GM12864 (cell line): ENCODE measurements at regions not wholly inside any gene's neighbourhood (a gene's known extent, or its start where the extent isn't known, plus 50 kb on each side); places are given as distances from the start of the nearest gene placed in this dataset.

ENCODE experiments used
- DNase-seq: peaks from one replicate; pipeline ENCODE4 v3.0.0-alpha.2; 2011; ENCODE audit warnings: low read depth
- H3K4me3 ChIP-seq: 2 replicates; pipeline ENCODE4 v1.5.1; 2011; ENCODE audit warnings: mild to moderate bottlenecking, low read depth, low read length, control low read depth
- TF ChIP-seq, protein P1 (sequence below): IDR thresholded peaks from 2 replicates; pipeline ENCODE4 v1.5.1; 2011; ENCODE audit warnings: low read depth, mild to moderate bottlenecking, moderate library complexity, low read length, control low read depth, inconsistent platforms; ENCODE audit errors: missing control alignments

DNA sequence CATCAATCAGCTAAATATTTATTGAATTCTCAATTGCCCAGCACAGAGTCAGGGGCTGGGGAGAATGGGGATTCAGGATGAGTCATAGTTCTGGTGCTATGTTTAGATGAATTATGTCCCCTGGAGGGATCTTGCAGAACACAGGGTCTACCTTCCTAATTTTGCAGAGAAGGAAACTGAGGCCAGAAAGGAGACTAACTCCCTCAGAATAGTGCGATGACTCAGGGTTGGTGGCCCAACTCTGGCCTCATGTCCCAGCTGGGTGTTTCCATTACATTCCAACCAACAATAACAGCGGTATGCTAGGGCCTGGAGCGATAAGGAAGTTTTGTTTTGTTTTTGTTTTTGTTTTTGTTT is 270.9 kb downstream of the TLE3 start:
- H3K4me3 ChIP-seq = no peak overlapping the region

DNA sequence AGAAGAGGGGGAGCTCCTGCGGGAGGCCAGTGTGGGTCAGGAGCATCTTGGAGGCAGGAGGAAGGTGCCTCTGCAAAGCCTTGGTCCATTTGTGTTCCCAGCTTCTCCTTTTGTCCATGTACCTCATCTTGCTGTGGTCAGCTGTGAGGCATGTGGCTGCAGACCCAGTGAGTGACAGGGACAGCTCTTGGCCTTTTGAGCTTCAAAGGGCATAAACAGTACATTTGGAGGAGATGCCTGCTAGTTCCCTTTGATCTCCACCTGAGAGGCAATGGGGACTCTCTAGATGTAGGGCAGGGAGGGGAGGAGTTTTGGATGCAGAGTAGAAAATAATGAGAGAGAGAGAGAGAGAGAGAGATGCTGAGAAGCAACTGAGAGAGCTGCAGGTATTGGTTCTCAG is 270.0 kb downstream of the TLE3 start:
- no peak overlapping the region for H3K4me3 ChIP-seq
- DNase-seq = no peak
- TF ChIP-seq, protein P1, sequence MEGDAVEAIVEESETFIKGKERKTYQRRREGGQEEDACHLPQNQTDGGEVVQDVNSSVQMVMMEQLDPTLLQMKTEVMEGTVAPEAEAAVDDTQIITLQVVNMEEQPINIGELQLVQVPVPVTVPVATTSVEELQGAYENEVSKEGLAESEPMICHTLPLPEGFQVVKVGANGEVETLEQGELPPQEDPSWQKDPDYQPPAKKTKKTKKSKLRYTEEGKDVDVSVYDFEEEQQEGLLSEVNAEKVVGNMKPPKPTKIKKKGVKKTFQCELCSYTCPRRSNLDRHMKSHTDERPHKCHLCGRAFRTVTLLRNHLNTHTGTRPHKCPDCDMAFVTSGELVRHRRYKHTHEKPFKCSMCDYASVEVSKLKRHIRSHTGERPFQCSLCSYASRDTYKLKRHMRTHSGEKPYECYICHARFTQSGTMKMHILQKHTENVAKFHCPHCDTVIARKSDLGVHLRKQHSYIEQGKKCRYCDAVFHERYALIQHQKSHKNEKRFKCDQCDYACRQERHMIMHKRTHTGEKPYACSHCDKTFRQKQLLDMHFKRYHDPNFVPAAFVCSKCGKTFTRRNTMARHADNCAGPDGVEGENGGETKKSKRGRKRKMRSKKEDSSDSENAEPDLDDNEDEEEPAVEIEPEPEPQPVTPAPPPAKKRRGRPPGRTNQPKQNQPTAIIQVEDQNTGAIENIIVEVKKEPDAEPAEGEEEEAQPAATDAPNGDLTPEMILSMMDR = no peak

More for the DNA sequence above, 270.9 kb downstream of the TLE3 start:
- TF ChIP-seq, protein P1 = no peak
- no peak for DNase-seq

DNA sequence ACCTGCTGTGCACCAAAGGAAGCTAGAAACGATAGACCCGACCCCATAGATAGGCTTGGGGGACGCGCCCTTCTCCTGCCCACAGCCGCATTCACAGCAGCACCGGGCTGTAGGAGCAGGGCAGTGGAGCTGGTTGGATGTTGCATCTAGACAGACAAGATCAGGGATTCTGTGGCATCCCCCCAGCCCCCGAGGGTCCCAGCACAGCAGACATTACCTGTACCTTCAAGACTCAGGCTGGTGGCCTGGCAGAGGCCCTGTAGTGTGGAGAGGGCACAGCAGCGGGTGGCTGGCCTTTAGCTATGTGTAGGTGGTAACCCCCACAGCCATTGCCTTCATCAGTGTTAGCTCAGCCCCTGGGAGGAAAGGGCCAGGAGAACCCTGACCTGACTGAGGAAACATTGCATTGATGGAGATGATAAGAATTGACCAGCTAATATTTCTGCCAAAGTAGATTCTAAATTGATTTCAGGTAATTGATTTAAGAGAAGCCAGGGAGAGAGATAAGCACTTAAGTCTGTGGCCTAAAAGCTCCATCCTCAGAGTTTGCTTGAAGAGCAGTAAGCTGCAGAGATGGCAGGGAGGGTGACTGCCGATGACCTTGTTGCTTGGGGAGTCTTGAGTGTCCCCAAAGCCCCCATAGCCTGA is 269.4 kb downstream of the TLE3 start:
- no peak for DNase-seq
- no peak overlapping the region for H3K4me3 ChIP-seq
- TF ChIP-seq, protein P1 = no peak

DNA sequence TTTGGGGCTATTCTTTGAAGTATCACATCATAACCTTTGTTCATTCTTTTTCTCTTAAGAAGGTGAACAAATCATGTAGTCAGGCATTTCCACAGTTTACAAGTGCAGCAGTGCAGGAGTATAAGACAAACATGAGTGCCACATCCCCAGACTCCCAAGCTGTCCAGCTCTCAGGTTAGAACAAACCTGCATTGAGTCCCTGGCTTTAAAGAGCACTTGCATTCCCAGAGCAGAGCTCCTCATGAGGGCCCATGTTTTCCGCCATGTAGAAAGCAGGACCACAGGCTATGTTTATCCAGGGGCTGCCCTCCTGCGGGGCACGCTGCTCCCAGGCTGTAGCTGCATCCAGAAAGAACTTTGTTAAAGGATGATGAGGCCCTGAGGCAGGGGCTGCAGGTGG is 267.7 kb downstream of the TLE3 start:
- no peak for DNase-seq

DNA sequence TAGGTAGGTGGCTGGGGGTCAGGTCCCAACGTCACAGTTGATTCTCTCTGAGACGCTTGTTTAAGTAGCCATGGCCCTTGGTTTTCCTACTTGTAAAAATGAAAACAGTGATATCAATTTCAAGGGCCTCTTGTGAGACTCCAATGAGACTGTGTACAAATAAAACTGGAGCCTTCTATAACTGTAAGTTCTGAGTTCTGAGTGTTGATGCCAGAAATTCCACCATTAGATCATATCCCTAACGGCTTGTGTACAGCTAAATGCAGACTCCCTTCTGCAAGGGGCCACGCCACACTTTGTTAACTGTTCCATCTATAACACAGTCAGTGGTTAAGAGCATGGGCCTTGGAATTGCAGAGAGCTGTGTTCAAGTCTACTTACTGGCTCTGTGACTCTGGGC is 267.3 kb downstream of the TLE3 start:
- no peak overlapping the region for H3K4me3 ChIP-seq
- TF ChIP-seq, protein P1 = no peak
- no peak for DNase-seq

More for the DNA sequence above, 267.7 kb downstream of the TLE3 start:
- no peak overlapping the region for H3K4me3 ChIP-seq
- TF ChIP-seq, protein P1 = no peak

DNA sequence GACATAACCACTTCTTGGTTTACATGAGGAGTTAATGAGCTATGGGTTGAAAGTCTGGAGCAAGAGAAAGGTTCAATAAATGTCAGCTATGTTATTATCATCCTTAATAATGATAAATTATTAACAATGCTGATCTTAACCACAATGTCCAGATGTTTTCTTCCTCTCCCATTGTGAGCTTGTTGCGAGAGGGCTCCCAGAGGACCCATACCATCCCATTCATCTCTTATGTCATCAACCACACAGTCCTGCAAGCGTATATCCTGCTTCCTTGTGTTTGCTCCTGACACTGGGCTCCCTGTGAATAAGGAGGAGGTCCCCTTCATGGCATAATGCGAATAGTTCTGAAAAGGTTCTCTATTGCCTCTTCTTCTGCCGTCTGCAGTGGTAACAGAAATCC is 266.8 kb downstream of the TLE3 start:
- no peak for DNase-seq
- TF ChIP-seq, protein P1 = no peak
- no peak overlapping the region for H3K4me3 ChIP-seq

DNA sequence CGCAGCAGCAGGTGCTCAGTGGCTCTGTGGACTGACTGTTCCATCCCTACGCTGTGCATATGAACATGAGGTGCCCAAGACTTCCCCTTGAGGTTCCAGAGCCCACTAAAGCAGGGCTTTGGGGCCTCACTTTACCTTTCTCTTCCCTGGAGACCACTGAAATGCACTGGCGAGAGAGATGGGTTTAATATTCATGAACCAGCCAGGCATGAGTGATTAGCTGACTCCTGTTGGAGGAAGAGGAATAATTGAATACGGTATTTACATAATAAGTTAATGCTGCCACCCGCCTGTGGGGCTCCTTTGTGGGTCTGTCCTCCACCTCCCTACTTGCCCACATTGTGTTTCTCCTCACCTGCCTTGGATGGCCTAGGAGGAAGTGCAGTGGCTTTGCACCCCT is 263.4 kb downstream of the TLE3 start:
- H3K4me3 ChIP-seq = no peak overlapping the region
- TF ChIP-seq, protein P1 = no peak
- no peak for DNase-seq
